ENCODE measurements at regions not wholly inside any gene's neighbourhood (a gene's known extent, or its start where the extent isn't known, plus 50 kb on each side); places are given as distances from the start of the nearest gene placed in this dataset.

- no peaks in the 10 kb centered on the region for H3K9me3 ChIP-seq
- no peak for TF ChIP-seq CTCF (IDR thresholded peaks at IDR 0.05)
- no peaks in the 10 kb centered on the region for H3K4me1 ChIP-seq
- DNase-seq (no peak), ATAC-seq (no peak)
- H3K27ac ChIP-seq: no peak overlapping the region
- intact Hi-C loops (cut with DNase I): no loop called here
- H3K4me3 ChIP-seq: no peak overlapping the region
- no peaks in the 10 kb centered on the region for H3K27me3 ChIP-seq (ENCODE audit: low read depth)
- no peaks in the 10 kb centered on the region for H3K36me3 ChIP-seq
These were observed 1822.4 kb upstream of the SEL1L start for GRCh38 chr14:83356080-83356479.

- H3K27me3 ChIP-seq (ENCODE audit: low read depth): no peaks in the 10 kb centered on the region
- no peak for DNase-seq
- H3K36me3 ChIP-seq: no peaks in the 10 kb centered on the region
- ATAC-seq: no peak
- H3K4me1 ChIP-seq: no peaks in the 10 kb centered on the region
- H3K27ac ChIP-seq: no peak overlapping the region
- H3K9me3 ChIP-seq: no peaks in the 10 kb centered on the region
- H3K4me3 ChIP-seq: no peak overlapping the region
- no peak for TF ChIP-seq CTCF (IDR thresholded peaks at IDR 0.05)
- intact Hi-C loops (cut with DNase I): no loop called here
These were observed 1838.6 kb upstream of the SEL1L start for GRCh38 chr14:83372271-83372670.

GRCh38 chr14:83379436-83379835 lies 1845.8 kb upstream of the SEL1L start:
- ATAC-seq (no peak), DNase-seq (no peak)
- Histone ChIP-seq H3K27me3 (ENCODE audit: low read depth) (no peaks in the 10 kb centered on the region), H3K4me1 (no peaks in the 10 kb centered on the region), H3K9me3 (no peaks in the 10 kb centered on the region), H3K27ac (no peak overlapping the region), H3K4me3 (no peak overlapping the region), H3K36me3 (no peaks in the 10 kb centered on the region)
- intact Hi-C loops (cut with DNase I): no loop called here
- TF ChIP-seq CTCF (IDR thresholded peaks at IDR 0.05): no peak

GRCh38 chr14:83384253-83384652 lies 1850.6 kb upstream of the SEL1L start:
- H3K27me3 ChIP-seq (ENCODE audit: low read depth): no peaks in the 10 kb centered on the region
- intact Hi-C loops (cut with DNase I): no loop called here
- no peak overlapping the region for H3K27ac ChIP-seq
- DNase-seq (no peak), ATAC-seq (no peak)
- H3K9me3 ChIP-seq: no peaks in the 10 kb centered on the region
- TF ChIP-seq CTCF (IDR thresholded peaks at IDR 0.05): no peak
- H3K36me3 ChIP-seq: no peaks in the 10 kb centered on the region
- H3K4me1 ChIP-seq: no peaks in the 10 kb centered on the region
- no peak overlapping the region for H3K4me3 ChIP-seq

GRCh38 chr14:83395321-83395720 lies 1861.7 kb upstream of the SEL1L start:
- H3K9me3 ChIP-seq: no peaks in the 10 kb centered on the region
- intact Hi-C loops (cut with DNase I): no loop called here
- no peak for DNase-seq
- no peak for ATAC-seq
- no peaks in the 10 kb centered on the region for H3K27me3 ChIP-seq (ENCODE audit: low read depth)
- TF ChIP-seq CTCF (IDR thresholded peaks at IDR 0.05): no peak
- no peaks in the 10 kb centered on the region for H3K36me3 ChIP-seq
- no peak overlapping the region for H3K4me3 ChIP-seq
- H3K27ac ChIP-seq: no peak overlapping the region
- no peaks in the 10 kb centered on the region for H3K4me1 ChIP-seq

GRCh38 chr14:83416476-83416875 lies 1882.8 kb upstream of the SEL1L start:
- intact Hi-C loops (cut with DNase I): no loop called here
- no peaks in the 10 kb centered on the region for H3K36me3 ChIP-seq
- peaks cover 4% of the 10 kb centered on the region for H3K4me1 ChIP-seq
- H3K4me3 ChIP-seq: no peak overlapping the region
- DNase-seq (no peak), ATAC-seq (no peak)
- H3K9me3 ChIP-seq: no peaks in the 10 kb centered on the region
- H3K27me3 ChIP-seq (ENCODE audit: low read depth): no peaks in the 10 kb centered on the region
- no peak overlapping the region for H3K27ac ChIP-seq
- TF ChIP-seq CTCF (IDR thresholded peaks at IDR 0.05): no peak
